ENCODE measurements at regions not wholly inside any gene's neighbourhood (a gene's known extent, or its start where the extent isn't known, plus 50 kb on each side); places are given as distances from the start of the nearest gene placed in this dataset.

- H3K27me3 Mint-ChIP-seq = peaks cover 26% of the 10 kb centered on the region
- no peaks in the 10 kb centered on the region for H3K9me3 Mint-ChIP-seq
- no peaks in the 10 kb centered on the region for H3K36me3 Mint-ChIP-seq (ENCODE audit: low read depth)
- H3K4me1 Mint-ChIP-seq (ENCODE audit: low read depth) = peaks cover 3% of the 10 kb centered on the region
- no peak for DNase-seq
- H3K27ac Mint-ChIP-seq = no peak overlapping the region
- no peak overlapping the region for H3K4me3 Mint-ChIP-seq
Measured at GRCh38 chr16:66227766-66228530, 138.5 kb upstream of the CDH5 start.

GRCh38 chr16:66226762-66227161, 139.7 kb upstream of the CDH5 start:
- Mint-ChIP-seq H3K4me1 (ENCODE audit: low read depth) (peaks cover 3% of the 10 kb centered on the region), H3K4me3 (no peak overlapping the region), H3K27me3 (peaks cover 26% of the 10 kb centered on the region), H3K36me3 (ENCODE audit: low read depth) (no peaks in the 10 kb centered on the region), H3K27ac (no peak overlapping the region), H3K9me3 (no peaks in the 10 kb centered on the region)
- DNase-seq = no peak

GRCh38 chr16:66225696-66226095, 140.8 kb upstream of the CDH5 start:
- no peaks in the 10 kb centered on the region for H3K36me3 Mint-ChIP-seq (ENCODE audit: low read depth)
- H3K9me3 Mint-ChIP-seq = no peaks in the 10 kb centered on the region
- H3K4me1 Mint-ChIP-seq (ENCODE audit: low read depth) = peaks cover 3% of the 10 kb centered on the region
- DNase-seq = no peak
- no peak overlapping the region for H3K27ac Mint-ChIP-seq
- H3K27me3 Mint-ChIP-seq = peaks cover 20% of the 10 kb centered on the region
- H3K4me3 Mint-ChIP-seq = no peak overlapping the region

- no peaks in the 10 kb centered on the region for H3K9me3 Mint-ChIP-seq
- peaks cover 3% of the 10 kb centered on the region for H3K4me1 Mint-ChIP-seq (ENCODE audit: low read depth)
- peaks cover 17% of the 10 kb centered on the region for H3K27me3 Mint-ChIP-seq
- no peak overlapping the region for H3K27ac Mint-ChIP-seq
- no peak for DNase-seq
- no peak overlapping the region for H3K4me3 Mint-ChIP-seq
- no peaks in the 10 kb centered on the region for H3K36me3 Mint-ChIP-seq (ENCODE audit: low read depth)
Measured at GRCh38 chr16:66224626-66225025, 141.9 kb upstream of the CDH5 start.

- Mint-ChIP-seq H3K27ac (no peak overlapping the region), H3K27me3 (peaks cover 19% of the 10 kb centered on the region), H3K4me1 (ENCODE audit: low read depth) (peaks cover 2% of the 10 kb centered on the region), H3K4me3 (no peak overlapping the region), H3K36me3 (ENCODE audit: low read depth) (no peaks in the 10 kb centered on the region), H3K9me3 (no peaks in the 10 kb centered on the region)
- no peak for DNase-seq
Measured at GRCh38 chr16:66224186-66224585, 142.3 kb upstream of the CDH5 start.

GRCh38 chr16:66223176-66223780, 143.2 kb upstream of the CDH5 start:
- DNase-seq = no peak
- H3K4me3 Mint-ChIP-seq = no peak overlapping the region
- no peak overlapping the region for H3K27ac Mint-ChIP-seq
- no peaks in the 10 kb centered on the region for H3K4me1 Mint-ChIP-seq (ENCODE audit: low read depth)
- no peaks in the 10 kb centered on the region for H3K9me3 Mint-ChIP-seq
- H3K27me3 Mint-ChIP-seq = peaks cover 19% of the 10 kb centered on the region
- no peaks in the 10 kb centered on the region for H3K36me3 Mint-ChIP-seq (ENCODE audit: low read depth)

GRCh38 chr16:66222756-66223155, 143.7 kb upstream of the CDH5 start:
- Mint-ChIP-seq H3K27ac (no peak overlapping the region), H3K4me1 (ENCODE audit: low read depth) (no peaks in the 10 kb centered on the region), H3K36me3 (ENCODE audit: low read depth) (no peaks in the 10 kb centered on the region), H3K27me3 (peaks cover 21% of the 10 kb centered on the region), H3K9me3 (no peaks in the 10 kb centered on the region), H3K4me3 (no peak overlapping the region)
- DNase-seq = no peak

GRCh38 chr16:66220702-66221101, 145.8 kb upstream of the CDH5 start:
- Mint-ChIP-seq H3K4me3 (no peak overlapping the region), H3K9me3 (no peaks in the 10 kb centered on the region), H3K27me3 (peaks cover 18% of the 10 kb centered on the region), H3K4me1 (ENCODE audit: low read depth) (no peaks in the 10 kb centered on the region), H3K36me3 (ENCODE audit: low read depth) (no peaks in the 10 kb centered on the region), H3K27ac (no peak overlapping the region)
- no peak for DNase-seq

GRCh38 chr16:66219491-66219890, 147.0 kb upstream of the CDH5 start:
- Mint-ChIP-seq H3K4me1 (ENCODE audit: low read depth) (no peaks in the 10 kb centered on the region), H3K4me3 (no peak overlapping the region), H3K36me3 (ENCODE audit: low read depth) (no peaks in the 10 kb centered on the region), H3K9me3 (no peaks in the 10 kb centered on the region), H3K27me3 (peaks cover 14% of the 10 kb centered on the region), H3K27ac (no peak overlapping the region)
- no peak for DNase-seq

GRCh38 chr16:66212428-66212827, 154.1 kb upstream of the CDH5 start:
- no peak for DNase-seq
- no peaks in the 10 kb centered on the region for H3K36me3 Mint-ChIP-seq (ENCODE audit: low read depth)
- peaks cover 18% of the 10 kb centered on the region for H3K27me3 Mint-ChIP-seq
- no peak overlapping the region for H3K4me3 Mint-ChIP-seq
- H3K4me1 Mint-ChIP-seq (ENCODE audit: low read depth) = no peaks in the 10 kb centered on the region
- H3K27ac Mint-ChIP-seq = no peak overlapping the region
- no peaks in the 10 kb centered on the region for H3K9me3 Mint-ChIP-seq

GRCh38 chr16:66211651-66212050, 154.8 kb upstream of the CDH5 start:
- no peak for DNase-seq
- H3K27me3 Mint-ChIP-seq = peaks cover 18% of the 10 kb centered on the region
- no peak overlapping the region for H3K4me3 Mint-ChIP-seq
- H3K9me3 Mint-ChIP-seq = no peaks in the 10 kb centered on the region
- no peaks in the 10 kb centered on the region for H3K4me1 Mint-ChIP-seq (ENCODE audit: low read depth)
- H3K27ac Mint-ChIP-seq = no peak overlapping the region
- H3K36me3 Mint-ChIP-seq (ENCODE audit: low read depth) = no peaks in the 10 kb centered on the region

- Mint-ChIP-seq H3K36me3 (ENCODE audit: low read depth) (no peaks in the 10 kb centered on the region), H3K27ac (no peak overlapping the region), H3K27me3 (peaks cover 23% of the 10 kb centered on the region), H3K9me3 (no peaks in the 10 kb centered on the region), H3K4me3 (no peak overlapping the region), H3K4me1 (ENCODE audit: low read depth) (no peaks in the 10 kb centered on the region)
- no peak for DNase-seq
Measured at GRCh38 chr16:66207883-66208265, 158.6 kb upstream of the CDH5 start.

GRCh38 chr16:66207139-66207882, 159.2 kb upstream of the CDH5 start:
- Mint-ChIP-seq H3K4me1 (ENCODE audit: low read depth) (no peaks in the 10 kb centered on the region), H3K9me3 (no peaks in the 10 kb centered on the region), H3K4me3 (no peak overlapping the region), H3K27me3 (peaks cover 23% of the 10 kb centered on the region), H3K36me3 (ENCODE audit: low read depth) (no peaks in the 10 kb centered on the region), H3K27ac (no peak overlapping the region)
- DNase-seq = no peak

GRCh38 chr16:66206363-66206762, 160.1 kb upstream of the CDH5 start:
- H3K27me3 Mint-ChIP-seq = peaks cover 23% of the 10 kb centered on the region

More at GRCh38 chr16:66206363-66206762, 160.1 kb upstream of the CDH5 start:
- Mint-ChIP-seq H3K4me3 (no peak overlapping the region), H3K27ac (no peak overlapping the region), H3K36me3 (ENCODE audit: low read depth) (no peaks in the 10 kb centered on the region), H3K4me1 (ENCODE audit: low read depth) (no peaks in the 10 kb centered on the region), H3K9me3 (no peaks in the 10 kb centered on the region)
- DNase-seq = no peak
